ENCODE measurements at regions not wholly inside any gene's neighbourhood (a gene's known extent, or its start where the extent isn't known, plus 50 kb on each side); places are given as distances from the start of the nearest gene placed in this dataset.
"Not testable (repeated sequence)": the region's sequence is repeated elsewhere in the genome, so short reads cannot be mapped to it uniquely, and the experiment has no call there.

GRCh38 chr7:97928844-97929243, 56.6 kb upstream of the ASNS start:
- FAIRE-seq; DNase-seq (ENCODE audit: insufficient read length, low spot score): not testable (repeated sequence)

GRCh38 chr7:97927790-97928748, 55.9 kb upstream of the ASNS start:
- peak; percentile 62 for TF ChIP-seq CTCF (IDR thresholded peaks at IDR 0.05; ENCODE audit: insufficient read depth, missing control alignments)
- peak; percentile 52 for DNase-seq (ENCODE audit: insufficient read length, low spot score)
- not testable (repeated sequence) for FAIRE-seq

Measured in D721Med (cell line).